ENCODE measurements at regions not wholly inside any gene's neighbourhood (a gene's known extent, or its start where the extent isn't known, plus 50 kb on each side); places are given as distances from the start of the nearest gene placed in this dataset.

GRCh38 chr2:238651306-238652052 is 196.4 kb upstream of the TWIST2 start:
- Histone ChIP-seq H3K36me3 (ENCODE audit: insufficient read depth, low read length) (no peaks in the 10 kb centered on the region), H3K27ac (ENCODE audit: low read depth, low read length, poor library complexity, severe bottlenecking) (no peak overlapping the region), H4K20me1 (ENCODE audit: insufficient read depth, low read length) (no peaks in the 10 kb centered on the region), H3K9me2 (ENCODE audit: insufficient read depth, low read length) (no peaks in the 10 kb centered on the region), H3K9me3 (ENCODE audit: low read length) (no peaks in the 10 kb centered on the region), H3K4me1 (ENCODE audit: insufficient read depth, low read length, poor library complexity, severe bottlenecking) (no peaks in the 10 kb centered on the region), H3K4me2 (ENCODE audit: low read length) (no peak overlapping the region), H3K4me3 (ENCODE audit: low read depth, low read length, poor library complexity, severe bottlenecking) (no peak overlapping the region), H3K79me2 (ENCODE audit: insufficient read depth, low read depth, low read length) (no peaks in the 10 kb centered on the region), H2AFZ (ENCODE audit: low read length) (no peak overlapping the region)
- DNase-seq (ENCODE audit: low spot score), result no peak
- intact Hi-C loops (cut with micrococcal nuclease; ENCODE audit: unreplicated experiment), result no loop called here
- no peak for TF ChIP-seq CTCF (conservative IDR thresholded peaks at IDR 0.05; ENCODE audit: low read length)
- CTCF ChIA-PET (ENCODE audit: unreplicated experiment), result no interaction called here
- BruUV-seq (replicated peaks), result no TSS peak
- POLR2A ChIA-PET, result interaction anchor here (0.6 kb wide), 1 partner anchor 816 kb away, joined by 4 read pairs; no protein-coding TSS in a partner anchor

GRCh38 chr2:238652053-238652770 is 195.7 kb upstream of the TWIST2 start:
- Histone ChIP-seq H3K36me3 (ENCODE audit: insufficient read depth, low read length) (no peaks in the 10 kb centered on the region), H4K20me1 (ENCODE audit: insufficient read depth, low read length) (no peaks in the 10 kb centered on the region), H3K9me2 (ENCODE audit: insufficient read depth, low read length) (no peaks in the 10 kb centered on the region), H3K4me2 (ENCODE audit: low read length) (no peak overlapping the region), H3K4me3 (ENCODE audit: low read depth, low read length, poor library complexity, severe bottlenecking) (no peak overlapping the region), H3K79me2 (ENCODE audit: insufficient read depth, low read depth, low read length) (no peaks in the 10 kb centered on the region), H3K27ac (ENCODE audit: low read depth, low read length, poor library complexity, severe bottlenecking) (no peak overlapping the region), H2AFZ (ENCODE audit: low read length) (no peak overlapping the region), H3K9me3 (ENCODE audit: low read length) (no peaks in the 10 kb centered on the region), H3K4me1 (ENCODE audit: insufficient read depth, low read length, poor library complexity, severe bottlenecking) (no peaks in the 10 kb centered on the region)
- BruUV-seq (replicated peaks), result no TSS peak
- intact Hi-C loops (cut with micrococcal nuclease; ENCODE audit: unreplicated experiment), result no loop called here
- POLR2A ChIA-PET, result interaction anchor here (0.6 kb wide), 1 partner anchor 816 kb away, joined by 4 read pairs; no protein-coding TSS in a partner anchor
- TF ChIP-seq CTCF (conservative IDR thresholded peaks at IDR 0.05; ENCODE audit: low read length) (no peak), EZH2phosphoT487 (IDR thresholded peaks at IDR 0.05; ENCODE audit: borderline replicate concordance, low read depth, low read length) (no peak)
- CTCF ChIA-PET (ENCODE audit: unreplicated experiment), result no interaction called here
- no peak for DNase-seq (ENCODE audit: low spot score)

- H3K27ac ChIP-seq (ENCODE audit: low read depth, low read length, poor library complexity, severe bottlenecking), result no peak overlapping the region
- ChIA-PET CTCF (ENCODE audit: unreplicated experiment) (no interaction called here), POLR2A (no interaction called here)
- no peaks in the 10 kb centered on the region for H3K9me2 ChIP-seq (ENCODE audit: insufficient read depth, low read length)
- H3K79me2 ChIP-seq (ENCODE audit: insufficient read depth, low read depth, low read length), result no peaks in the 10 kb centered on the region
- no peaks in the 10 kb centered on the region for H4K20me1 ChIP-seq (ENCODE audit: insufficient read depth, low read length)
- H3K9me3 ChIP-seq (ENCODE audit: low read length), result no peaks in the 10 kb centered on the region
- no peak overlapping the region for H2AFZ ChIP-seq (ENCODE audit: low read length)
- intact Hi-C loops (cut with micrococcal nuclease; ENCODE audit: unreplicated experiment), result no loop called here
- TF ChIP-seq CTCF (conservative IDR thresholded peaks at IDR 0.05; ENCODE audit: low read length) (no peak), EZH2phosphoT487 (IDR thresholded peaks at IDR 0.05; ENCODE audit: borderline replicate concordance, low read depth, low read length) (no peak)
- no peak for DNase-seq (ENCODE audit: low spot score)
- no peaks in the 10 kb centered on the region for H3K4me1 ChIP-seq (ENCODE audit: insufficient read depth, low read length, poor library complexity, severe bottlenecking)
- no peak overlapping the region for H3K4me2 ChIP-seq (ENCODE audit: low read length)
- no TSS peak for BruUV-seq (replicated peaks)
- H3K4me3 ChIP-seq (ENCODE audit: low read depth, low read length, poor library complexity, severe bottlenecking), result no peak overlapping the region
- no peaks in the 10 kb centered on the region for H3K36me3 ChIP-seq (ENCODE audit: insufficient read depth, low read length)
Observed at GRCh38 chr2:238652771-238653157, 195.1 kb upstream of the TWIST2 start.

Data from OCI-LY7 (cell line).